A549 (cell line): ENCODE measurements at regions not wholly inside any gene's neighbourhood (a gene's known extent, or its start where the extent isn't known, plus 50 kb on each side); places are given as distances from the start of the nearest gene placed in this dataset.

Experiments used
- ATAC-seq, 2 experiments: fragments of 200-7000 bp in 1 of 2; fragments of >200 bp in 1 of 2; cut with Nextera tagmentation in 1 of 2; cut with Tn5 transposase in 1 of 2; 3 replicates each; pipeline versions ENCODE4 v1.8.0 to v1.9.1; 2018 to 2020; ENCODE audit warnings: mild to moderate bottlenecking in 1 of 2, moderate library complexity in 1 of 2
- CTCF ChIA-PET: fragments of 300-600 bp; sonication (Branson Sonifier 250); formaldehyde crosslinking; extraction: SDS; loops from one replicate; lab custom pipeline; 2021; ENCODE audit warnings: antibody characterized with exemption, inconsistent platforms; lab: Yijun Ruan, JAX
- POLR2A ChIA-PET: fragments of 350-600 bp; formaldehyde crosslinking; extraction: SDS; loops from one replicate; lab custom pipeline; 2021; ENCODE audit warnings: antibody characterized with exemption, inconsistent platforms; lab: Yijun Ruan, JAX
- DNase-seq, 2 experiments: peaks; one replicate each; pipeline versions ENCODE4 v3.0.0 to v3.0.0-alpha.2; 2011 to 2016; ENCODE audit warnings: low read depth in 1 of 2, low spot score in 1 of 2
- FAIRE-seq: peaks from 2 replicates; lab custom pipeline; 2011; peaks lifted over from hg19 to GRCh38; lab: Jason Lieb, UNC
- H3K27ac ChIP-seq, 2 experiments: fragments of >200 bp; sonication (Bioruptor Twin); formaldehyde crosslinking; 3 replicates each; pipeline ENCODE4 v1.5.1; 2016 to 2017
- H3K4me1 ChIP-seq: fragments of >200 bp; sonication (Bioruptor Twin); formaldehyde crosslinking; 3 replicates; pipeline ENCODE4 v1.6.1; 2016
- H3K4me2 ChIP-seq: fragments of >200 bp; sonication (Bioruptor Twin); formaldehyde crosslinking; 3 replicates; pipeline ENCODE4 v1.6.1; 2016
- H3K4me3 ChIP-seq: fragments of >200 bp; sonication (Bioruptor Twin); formaldehyde crosslinking; 3 replicates; pipeline ENCODE4 v1.5.1; 2016
- H3K9me3 ChIP-seq: fragments of >200 bp; sonication (Bioruptor Twin); formaldehyde crosslinking; 3 replicates; pipeline ENCODE4 v1.6.1; 2016
- ATOH8 ChIP-seq: fragments of 250-450 bp; sonication (Bioruptor Pico); IDR thresholded peaks from 2 replicates; pipeline ENCODE4 v1.5.0; 2020; ENCODE audit warnings: low read depth, mild to moderate bottlenecking, moderate library complexity
- BHLHE40 ChIP-seq: IDR thresholded peaks from 2 replicates; pipeline ENCODE4 v1.6.1; 2012; ENCODE audit warnings: low read depth, low read length, inconsistent platforms
- CHD2 ChIP-seq: fragments of 150-350 bp; IDR thresholded peaks from 2 replicates; pipeline ENCODE4 v1.6.1; 2014; ENCODE audit warnings: low read length; ENCODE audit not compliant: partially characterized antibody
- CHD4 ChIP-seq: fragments of 200-600 bp; sonication (generic); IDR thresholded peaks from 2 replicates; pipeline ENCODE4 v1.6.1; 2016; ENCODE audit warnings: antibody characterized with exemption, mild to moderate bottlenecking, borderline replicate concordance
- FOSB ChIP-seq: fragments of 250-450 bp; sonication (Bioruptor Pico); IDR thresholded peaks from 2 replicates; pipeline ENCODE4 v1.5.0; 2020; ENCODE audit warnings: mild to moderate bottlenecking, moderate library complexity
- FOSL2 ChIP-seq, 2 experiments: fragments of 450-650 bp in 1 of 2; fragments of >200 bp in 1 of 2; sonication (Bioruptor Twin) in 1 of 2; formaldehyde crosslinking; IDR thresholded peaks; 2 replicates each; pipeline versions ENCODE4 v1.5.0 to v1.6.1; 2016 to 2020; ENCODE audit warnings: mild to moderate bottlenecking in 1 of 2, moderate library complexity in 1 of 2
- HOXB13 ChIP-seq: fragments of 250-450 bp; sonication (Bioruptor Pico); IDR thresholded peaks from 2 replicates; pipeline ENCODE4 v1.5.0; 2020; ENCODE audit warnings: low read depth, mild to moderate bottlenecking, moderate library complexity
- JUN ChIP-seq, 2 experiments: fragments of >200 bp; sonication (Bioruptor Twin); formaldehyde crosslinking; IDR thresholded peaks; 2 replicates in 1 of 2; 3 replicates in 1 of 2; pipeline ENCODE4 v1.6.1; 2016 to 2017
- JUNB ChIP-seq: fragments of >200 bp; sonication (Bioruptor Twin); formaldehyde crosslinking; IDR thresholded peaks from 2 replicates; pipeline ENCODE4 v1.6.1; 2016
- PHF8 ChIP-seq: fragments of 200-600 bp; sonication (generic); IDR thresholded peaks from 2 replicates; pipeline ENCODE4 v1.6.1; 2016; ENCODE audit warnings: low read depth, mild to moderate bottlenecking, antibody characterized with exemption, moderate library complexity, borderline replicate concordance
- POLR2A ChIP-seq: IDR thresholded peaks from 2 replicates; pipeline ENCODE4 v1.6.1; 2012; ENCODE audit warnings: mild to moderate bottlenecking, low read length
- POLR2AphosphoS2 ChIP-seq: conservative IDR thresholded peaks from 2 replicates; pipeline ENCODE4 v1.6.1; 2012; ENCODE audit warnings: low read length, improper control_type of control experiment, inconsistent platforms
- RAD21 ChIP-seq, 2 experiments: fragments of >200 bp in 1 of 2; sonication (Bioruptor Twin) in 1 of 2; formaldehyde crosslinking in 1 of 2; IDR thresholded peaks in 1 of 2; conservative IDR thresholded peaks in 1 of 2; 2 replicates in 1 of 2; 3 replicates in 1 of 2; pipeline ENCODE4 v1.6.1; 2012 to 2018; ENCODE audit warnings: inconsistent platforms in 1 of 2
- RCOR1 ChIP-seq: fragments of 150-350 bp; IDR thresholded peaks from 2 replicates; pipeline ENCODE4 v1.6.1; 2014; ENCODE audit warnings: antibody characterized with exemption, low read length, low read depth
- RFX5 ChIP-seq: fragments of 450-650 bp; IDR thresholded peaks from 2 replicates; pipeline ENCODE4 v1.7.1; 2014; ENCODE audit warnings: antibody characterized with exemption, mild to moderate bottlenecking, moderate library complexity
- SREBF2 ChIP-seq: fragments of 450-650 bp; IDR thresholded peaks from 2 replicates; pipeline ENCODE4 v1.6.1; 2014; ENCODE audit warnings: mild to moderate bottlenecking, moderate library complexity
- TFCP2L1 ChIP-seq: fragments of 250-450 bp; sonication (Bioruptor Pico); IDR thresholded peaks from 2 replicates; pipeline ENCODE4 v1.5.0; 2021; ENCODE audit warnings: mild to moderate bottlenecking
- ZC3H11A ChIP-seq: fragments of 450-650 bp; IDR thresholded peaks from 2 replicates; pipeline ENCODE4 v1.6.1; 2014; ENCODE audit warnings: antibody characterized with exemption, mild to moderate bottlenecking
- WGBS: methylation state at CpG from one replicate; pipeline ENCODE4 v1.1.6; 2017; ENCODE audit errors: missing lambda C conversion rate; 5-methylcytosine and 5-hydroxymethylcytosine counted together
- TF ChIP-seq, protein P1 (sequence below): fragments of >200 bp; sonication (Bioruptor Twin); formaldehyde crosslinking; IDR thresholded peaks from 3 replicates; pipeline ENCODE4 v1.5.1; 2016
- TF ChIP-seq, protein P2 (sequence below): IDR thresholded peaks from 2 replicates; pipeline ENCODE4 v1.6.1; 2012
- TF ChIP-seq, protein P3 (sequence below): fragments of 200-600 bp; sonication (generic); IDR thresholded peaks from 2 replicates; pipeline ENCODE4 v1.6.1; 2016; ENCODE audit warnings: antibody characterized with exemption, mild to moderate bottlenecking, moderate library complexity

DNA sequence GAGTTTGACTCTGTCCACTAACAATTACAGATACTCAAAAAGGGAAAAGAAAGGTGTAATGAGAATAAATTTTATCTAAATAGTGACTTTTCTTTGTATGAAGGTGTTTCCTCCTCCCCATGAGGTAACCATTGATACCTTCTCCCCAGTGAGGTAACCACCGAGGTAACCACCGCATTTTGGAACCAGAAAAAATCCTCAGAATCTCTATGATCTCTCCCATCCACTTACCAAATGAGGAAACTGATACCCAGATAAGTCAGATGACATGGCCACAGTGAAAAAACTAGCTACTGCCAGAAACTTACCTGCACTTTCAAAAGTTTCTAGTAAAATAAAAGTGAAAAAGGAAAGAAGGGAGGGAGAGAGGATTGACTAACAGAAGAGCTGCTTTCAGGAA is 124.0 kb upstream of the FNDC3A start (continued):
- TF ChIP-seq, protein P1, sequence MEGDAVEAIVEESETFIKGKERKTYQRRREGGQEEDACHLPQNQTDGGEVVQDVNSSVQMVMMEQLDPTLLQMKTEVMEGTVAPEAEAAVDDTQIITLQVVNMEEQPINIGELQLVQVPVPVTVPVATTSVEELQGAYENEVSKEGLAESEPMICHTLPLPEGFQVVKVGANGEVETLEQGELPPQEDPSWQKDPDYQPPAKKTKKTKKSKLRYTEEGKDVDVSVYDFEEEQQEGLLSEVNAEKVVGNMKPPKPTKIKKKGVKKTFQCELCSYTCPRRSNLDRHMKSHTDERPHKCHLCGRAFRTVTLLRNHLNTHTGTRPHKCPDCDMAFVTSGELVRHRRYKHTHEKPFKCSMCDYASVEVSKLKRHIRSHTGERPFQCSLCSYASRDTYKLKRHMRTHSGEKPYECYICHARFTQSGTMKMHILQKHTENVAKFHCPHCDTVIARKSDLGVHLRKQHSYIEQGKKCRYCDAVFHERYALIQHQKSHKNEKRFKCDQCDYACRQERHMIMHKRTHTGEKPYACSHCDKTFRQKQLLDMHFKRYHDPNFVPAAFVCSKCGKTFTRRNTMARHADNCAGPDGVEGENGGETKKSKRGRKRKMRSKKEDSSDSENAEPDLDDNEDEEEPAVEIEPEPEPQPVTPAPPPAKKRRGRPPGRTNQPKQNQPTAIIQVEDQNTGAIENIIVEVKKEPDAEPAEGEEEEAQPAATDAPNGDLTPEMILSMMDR: no peak
- TF ChIP-seq, protein P2, sequence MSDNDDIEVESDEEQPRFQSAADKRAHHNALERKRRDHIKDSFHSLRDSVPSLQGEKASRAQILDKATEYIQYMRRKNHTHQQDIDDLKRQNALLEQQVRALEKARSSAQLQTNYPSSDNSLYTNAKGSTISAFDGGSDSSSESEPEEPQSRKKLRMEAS: no peak
- TF ChIP-seq JUN (IDR thresholded peaks at IDR 0.05): no peak
- no peak for TF ChIP-seq SREBF2
- TF ChIP-seq RAD21 (conservative IDR thresholded peaks at IDR 0.05 in 1 of 2, IDR thresholded peaks at IDR 0.05 in 1 of 2): no peak
- TF ChIP-seq FOSB: no peak

DNA sequence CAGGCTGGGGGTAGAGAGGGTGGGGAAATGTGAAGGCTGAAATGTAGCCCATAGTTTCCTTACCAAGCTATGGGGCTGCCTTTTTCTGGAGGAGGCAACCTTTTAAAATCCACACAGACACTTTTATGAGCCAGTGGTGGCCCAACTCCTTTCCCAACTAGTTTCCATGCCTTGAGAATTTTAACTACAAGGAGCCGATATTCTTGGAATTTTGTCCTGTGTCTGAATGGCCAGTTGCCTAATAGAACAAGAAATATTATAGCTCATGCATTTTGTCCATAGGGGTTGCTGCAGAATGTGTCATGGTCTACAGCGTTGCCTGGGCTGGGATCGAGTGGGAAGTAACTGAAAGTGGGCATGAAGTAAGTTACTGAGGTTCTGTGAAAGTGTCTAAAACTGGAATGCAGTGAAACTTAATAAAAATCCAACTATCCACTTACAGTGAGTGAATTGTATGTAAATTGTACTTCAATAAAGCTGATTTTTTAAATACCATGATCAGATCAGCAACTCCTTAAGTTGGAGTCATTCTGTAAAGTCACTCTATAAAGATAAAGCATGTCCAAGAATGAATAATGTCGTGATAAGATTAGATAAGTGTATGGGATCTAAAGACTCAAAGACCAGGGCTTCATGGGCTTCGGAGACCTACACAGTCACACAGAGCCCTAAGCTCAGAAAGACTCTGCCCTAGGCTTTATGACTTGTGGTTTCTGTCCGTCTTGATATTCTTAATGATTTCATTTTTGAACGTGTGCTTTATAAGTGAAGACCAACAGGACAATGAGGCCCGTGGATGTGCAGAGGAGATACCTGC is 122.6 kb upstream of the FNDC3A start:
- H3K4me2 ChIP-seq: no peak overlapping the region
- no peaks in the 10 kb centered on the region for H3K9me3 ChIP-seq
- ATAC-seq (no peak), FAIRE-seq (no peak), DNase-seq (no peak)
- TF ChIP-seq ATOH8 (CRISPR knock-in tag) (no peak), BHLHE40 (no peak), PHF8 (no peak), ZC3H11A (no peak), RCOR1 (no peak)
- H3K4me3 ChIP-seq: no peak overlapping the region
- ChIA-PET CTCF (interaction anchor here (0.5 to 0.7 kb wide), 2 partner anchors 9 to 709 kb away, joined by 3 to 5 read pairs; no protein-coding TSS in a partner anchor), POLR2A (no interaction called here)
- no peak overlapping the region for H3K27ac ChIP-seq
- H3K4me1 ChIP-seq: no peaks in the 10 kb centered on the region
- 71% methylated on average over 8 of the region's 8 CpGs for WGBS

DNA sequence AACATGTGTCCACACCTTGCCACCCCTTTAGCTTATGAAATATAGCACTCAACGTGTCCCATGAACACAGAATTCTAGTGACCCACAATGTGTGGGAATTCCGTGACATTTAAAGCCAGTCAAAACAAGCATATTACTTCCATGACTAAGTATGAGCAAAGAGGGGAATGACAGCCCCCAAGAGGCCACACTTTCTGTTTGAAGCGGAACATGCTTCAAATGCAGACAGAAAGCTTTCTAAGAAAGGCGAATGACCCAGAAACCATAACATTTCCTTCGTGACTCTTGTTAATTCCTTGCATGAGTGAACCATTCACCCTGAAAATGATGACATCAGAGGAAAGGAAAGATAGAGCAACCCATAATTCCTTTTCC is 122.0 kb upstream of the FNDC3A start:
- DNase-seq: no peak
- H3K4me1 ChIP-seq: no peaks in the 10 kb centered on the region
- POLR2A ChIA-PET: no interaction called here
- FAIRE-seq: no peak
- no peaks in the 10 kb centered on the region for H3K9me3 ChIP-seq
- TF ChIP-seq TFCP2L1 (CRISPR knock-in tag) (no peak), POLR2AphosphoS2 (no peak), CHD4 (no peak), RFX5 (no peak), POLR2A (no peak), FOSL2 (IDR thresholded peaks at IDR 0.05) (no peak), FOSL2 (CRISPR knock-in tag; IDR thresholded peaks at IDR 0.05) (no peak), HOXB13 (no peak), JUNB (no peak), CHD2 (no peak), PHF8 (no peak)
- TF ChIP-seq, protein P3, sequence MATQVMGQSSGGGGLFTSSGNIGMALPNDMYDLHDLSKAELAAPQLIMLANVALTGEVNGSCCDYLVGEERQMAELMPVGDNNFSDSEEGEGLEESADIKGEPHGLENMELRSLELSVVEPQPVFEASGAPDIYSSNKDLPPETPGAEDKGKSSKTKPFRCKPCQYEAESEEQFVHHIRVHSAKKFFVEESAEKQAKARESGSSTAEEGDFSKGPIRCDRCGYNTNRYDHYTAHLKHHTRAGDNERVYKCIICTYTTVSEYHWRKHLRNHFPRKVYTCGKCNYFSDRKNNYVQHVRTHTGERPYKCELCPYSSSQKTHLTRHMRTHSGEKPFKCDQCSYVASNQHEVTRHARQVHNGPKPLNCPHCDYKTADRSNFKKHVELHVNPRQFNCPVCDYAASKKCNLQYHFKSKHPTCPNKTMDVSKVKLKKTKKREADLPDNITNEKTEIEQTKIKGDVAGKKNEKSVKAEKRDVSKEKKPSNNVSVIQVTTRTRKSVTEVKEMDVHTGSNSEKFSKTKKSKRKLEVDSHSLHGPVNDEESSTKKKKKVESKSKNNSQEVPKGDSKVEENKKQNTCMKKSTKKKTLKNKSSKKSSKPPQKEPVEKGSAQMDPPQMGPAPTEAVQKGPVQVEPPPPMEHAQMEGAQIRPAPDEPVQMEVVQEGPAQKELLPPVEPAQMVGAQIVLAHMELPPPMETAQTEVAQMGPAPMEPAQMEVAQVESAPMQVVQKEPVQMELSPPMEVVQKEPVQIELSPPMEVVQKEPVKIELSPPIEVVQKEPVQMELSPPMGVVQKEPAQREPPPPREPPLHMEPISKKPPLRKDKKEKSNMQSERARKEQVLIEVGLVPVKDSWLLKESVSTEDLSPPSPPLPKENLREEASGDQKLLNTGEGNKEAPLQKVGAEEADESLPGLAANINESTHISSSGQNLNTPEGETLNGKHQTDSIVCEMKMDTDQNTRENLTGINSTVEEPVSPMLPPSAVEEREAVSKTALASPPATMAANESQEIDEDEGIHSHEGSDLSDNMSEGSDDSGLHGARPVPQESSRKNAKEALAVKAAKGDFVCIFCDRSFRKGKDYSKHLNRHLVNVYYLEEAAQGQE: no peak
- TF ChIP-seq, all 56 proteins: peak for 0
- no peak overlapping the region for H3K27ac ChIP-seq
- WGBS: 57% methylated on average over 5 of the region's 5 CpGs
- no peak for ATAC-seq
- no peak overlapping the region for H3K4me2 ChIP-seq
- no peak overlapping the region for H3K4me3 ChIP-seq
- CTCF ChIA-PET: interaction anchor here (0.5 kb wide), 1 partner anchor 708 kb away, joined by 5 read pairs; no protein-coding TSS in a partner anchor
